Middle frontal gyrus (tissue), 1 donor: ENCODE measurements at regions not wholly inside any gene's neighbourhood (a gene's known extent, or its start where the extent isn't known, plus 50 kb on each side); places are given as distances from the start of the nearest gene placed in this dataset.

Source experiments
- DNase-seq: peaks from one replicate; pipeline ENCODE4 v3.0.0-alpha.2; 2015; ENCODE audit warnings: low spot score; ENCODE audit errors: extremely low spot score

DNA sequence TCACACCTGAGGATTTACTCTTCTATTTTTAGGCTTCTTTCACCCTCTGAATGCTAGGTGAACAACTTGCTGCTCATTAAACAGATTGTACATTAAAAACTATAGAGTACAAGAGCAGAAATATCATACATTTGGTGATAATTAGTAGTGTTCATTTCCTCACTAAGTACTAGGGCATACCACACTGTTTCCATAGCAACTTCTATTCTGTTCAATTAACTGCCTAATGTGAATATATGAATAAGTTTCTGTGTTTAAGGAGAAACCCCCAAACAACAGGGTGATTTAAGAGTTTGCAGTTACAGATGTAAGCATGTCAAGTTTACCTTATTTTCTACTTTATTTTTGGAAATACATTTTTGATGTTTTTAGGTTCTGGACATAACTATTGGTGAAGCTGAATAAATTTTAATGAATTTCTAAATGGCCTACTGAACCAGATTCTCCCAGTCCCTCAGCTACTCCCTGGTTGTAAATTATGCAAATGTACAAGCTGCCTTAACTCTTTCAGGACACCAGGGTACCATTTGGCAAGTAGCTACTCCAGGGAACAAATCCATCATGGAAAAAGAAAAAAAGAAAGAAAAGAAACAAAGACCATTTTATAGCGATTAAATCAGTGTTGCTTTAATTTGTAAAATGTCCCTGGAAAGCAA is 199.8 kb upstream of the NAV3 start:
- no peak for DNase-seq

DNA sequence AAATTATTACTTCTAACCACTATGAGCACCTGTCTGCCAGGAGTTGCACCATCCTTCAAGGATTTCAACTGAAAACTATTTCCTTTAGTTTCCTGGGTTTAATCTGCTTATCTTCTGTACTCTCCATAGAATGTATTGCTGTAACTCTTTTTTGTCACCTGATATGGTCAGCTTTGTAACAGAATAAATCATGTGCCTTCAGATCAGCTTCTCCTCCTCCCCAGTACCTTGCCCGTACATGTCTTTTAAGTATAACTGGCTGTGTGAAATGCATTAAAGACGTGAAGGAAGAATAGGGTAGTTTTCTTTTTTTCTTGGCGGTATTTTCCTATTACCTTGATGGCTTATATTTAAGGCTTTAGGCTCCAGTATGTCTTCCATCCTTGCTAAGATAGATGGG is 200.3 kb upstream of the NAV3 start:
- DNase-seq = no peak

GRCh38 chr12:77629141-77629540 is 201.6 kb upstream of the NAV3 start:
- no peak for DNase-seq

DNA sequence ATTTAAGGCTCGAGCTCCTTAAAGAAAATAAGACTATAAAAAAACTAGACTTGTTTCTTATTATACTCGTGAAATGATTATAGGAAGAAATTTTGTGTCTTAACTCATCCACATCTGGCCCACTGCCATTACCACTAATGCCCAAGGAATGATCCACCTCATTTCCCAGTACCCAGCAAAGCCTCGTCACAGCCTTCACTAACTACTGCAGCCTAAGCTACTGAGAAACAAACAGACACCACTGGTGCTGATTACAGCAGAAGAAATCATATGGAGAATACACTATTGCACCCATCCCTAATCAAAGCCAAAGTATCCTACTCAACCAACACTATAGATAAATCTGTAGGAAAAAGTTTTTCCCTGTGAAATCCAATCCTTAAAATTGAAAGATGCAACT is 205.3 kb upstream of the NAV3 start:
- no peak for DNase-seq

GRCh38 chr12:77619425-77619824 is 211.3 kb upstream of the NAV3 start:
- DNase-seq = no peak

GRCh38 chr12:77617818-77618217 is 212.9 kb upstream of the NAV3 start:
- no peak for DNase-seq

GRCh38 chr12:77615332-77615731 is 215.4 kb upstream of the NAV3 start:
- DNase-seq = no peak

DNA sequence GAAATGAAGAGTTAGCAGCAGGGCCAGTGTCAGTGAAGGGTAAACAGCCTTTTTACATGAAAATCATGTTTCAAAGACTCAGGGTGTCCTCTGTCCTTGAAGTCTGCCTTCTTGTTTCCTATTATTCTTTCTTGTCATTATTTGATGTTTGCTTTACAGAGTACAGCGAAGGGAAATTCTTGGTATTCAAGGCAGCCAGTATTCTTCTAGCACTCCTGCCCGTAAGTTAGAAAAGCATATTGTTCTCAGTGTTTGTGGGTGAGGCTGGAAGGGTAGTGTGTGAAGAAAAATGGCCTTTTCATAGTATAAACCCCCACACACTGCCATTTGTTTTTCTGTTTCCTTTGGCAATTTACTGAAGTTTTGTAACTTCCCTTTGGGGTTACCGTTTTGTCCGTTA is 217.3 kb upstream of the NAV3 start:
- DNase-seq = no peak

DNA sequence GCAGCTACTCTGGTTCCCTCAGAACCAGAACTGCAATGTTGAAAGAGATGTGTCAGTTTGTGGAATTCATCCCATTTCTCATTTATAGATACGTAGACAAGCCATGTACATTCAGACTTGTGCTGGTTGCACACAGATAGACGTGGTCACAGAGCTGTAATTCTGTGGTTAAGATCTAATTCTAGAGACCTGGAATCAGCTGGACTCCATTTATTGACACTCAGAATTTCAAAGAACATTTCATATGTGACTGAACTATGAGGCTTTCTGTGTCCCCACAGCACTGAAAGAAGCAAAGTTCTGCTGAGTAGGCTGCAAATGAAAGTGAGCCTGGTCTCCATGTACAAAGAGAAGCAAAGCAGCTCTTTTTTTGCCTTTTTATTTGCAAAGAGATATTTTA is 220.2 kb upstream of the NAV3 start:
- DNase-seq = no peak

DNA sequence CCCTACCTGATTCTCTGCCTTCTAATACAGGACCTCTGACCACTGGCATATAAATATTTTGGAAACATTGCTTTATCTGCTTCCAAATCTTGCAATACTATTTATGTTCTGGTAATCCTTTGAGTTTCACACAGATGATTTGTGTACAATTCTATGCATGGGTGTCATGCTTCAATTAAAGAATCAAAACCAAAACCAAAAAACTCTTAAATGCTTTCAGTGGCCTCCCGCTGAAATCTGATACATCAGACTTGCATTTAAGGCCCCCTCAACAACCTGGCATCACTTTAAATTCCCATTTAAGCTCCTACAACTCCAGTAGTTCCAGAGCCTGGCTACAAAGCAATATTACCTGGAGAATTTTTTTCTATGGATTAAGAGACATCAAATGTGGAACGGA is 221.7 kb upstream of the NAV3 start:
- DNase-seq = no peak

DNA sequence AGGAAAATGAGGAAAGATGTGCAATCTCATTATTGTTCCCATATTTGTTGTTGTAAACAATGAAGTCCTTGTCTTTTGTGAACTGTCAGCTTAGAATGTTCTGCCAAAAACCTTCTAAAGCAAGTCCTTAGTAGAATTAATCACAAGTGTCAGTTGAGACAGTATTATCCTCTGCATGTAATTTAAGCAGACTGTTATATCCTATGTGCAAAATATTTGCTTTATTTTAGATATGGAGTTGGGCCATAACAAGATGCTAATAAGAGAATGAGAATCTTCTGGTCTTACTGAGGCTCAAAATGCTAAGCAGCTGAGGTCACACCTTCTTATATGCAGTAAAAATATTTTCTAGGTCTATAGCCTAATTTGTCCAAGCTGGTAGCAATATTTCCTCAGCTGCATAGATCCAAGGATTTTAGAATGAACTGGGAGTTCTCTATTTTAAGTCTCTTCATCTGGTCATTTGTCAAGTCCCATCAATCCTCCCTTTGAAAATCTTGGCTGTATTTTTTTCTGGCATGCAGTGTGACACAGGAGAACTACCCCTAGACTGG is 222.3 kb upstream of the NAV3 start:
- DNase-seq = no peak

DNA sequence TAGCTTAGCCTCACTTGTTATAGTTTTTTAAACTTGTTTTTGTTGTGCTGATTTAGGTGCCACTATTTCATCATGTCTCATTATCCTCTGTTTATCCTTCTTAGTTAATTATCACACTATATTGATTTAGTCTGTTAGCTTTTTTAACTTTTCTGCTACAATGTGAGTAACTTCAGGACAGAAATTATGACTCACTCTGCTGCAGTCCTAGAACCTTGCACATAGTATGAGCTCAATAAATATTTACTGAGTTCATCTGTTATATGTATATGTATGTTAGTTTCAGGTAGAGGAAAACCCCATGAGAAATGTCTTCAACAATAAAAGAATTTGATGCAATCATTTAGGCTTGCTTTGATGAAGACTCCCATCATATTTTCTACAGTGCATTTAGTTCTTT is 224.3 kb upstream of the NAV3 start:
- DNase-seq = no peak

DNA sequence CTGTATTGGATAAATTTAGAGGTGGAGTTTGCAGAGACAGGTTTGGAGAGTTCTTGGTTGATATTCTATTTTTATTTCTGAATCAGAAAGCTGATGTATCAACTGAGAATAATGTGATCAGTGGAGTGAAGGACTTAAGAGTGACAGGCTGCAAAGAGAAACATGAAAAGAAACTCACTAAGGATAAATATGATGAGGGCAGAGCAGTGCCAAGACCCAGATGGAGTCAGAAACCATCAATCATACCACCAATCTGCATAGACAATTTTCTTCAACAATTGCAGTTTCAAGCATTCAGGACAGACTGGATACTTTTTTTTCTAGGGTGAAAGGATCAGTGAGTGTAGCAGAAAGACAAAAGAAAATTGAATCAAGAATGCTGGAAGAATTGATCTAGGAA is 226.7 kb upstream of the NAV3 start:
- DNase-seq = no peak

DNA sequence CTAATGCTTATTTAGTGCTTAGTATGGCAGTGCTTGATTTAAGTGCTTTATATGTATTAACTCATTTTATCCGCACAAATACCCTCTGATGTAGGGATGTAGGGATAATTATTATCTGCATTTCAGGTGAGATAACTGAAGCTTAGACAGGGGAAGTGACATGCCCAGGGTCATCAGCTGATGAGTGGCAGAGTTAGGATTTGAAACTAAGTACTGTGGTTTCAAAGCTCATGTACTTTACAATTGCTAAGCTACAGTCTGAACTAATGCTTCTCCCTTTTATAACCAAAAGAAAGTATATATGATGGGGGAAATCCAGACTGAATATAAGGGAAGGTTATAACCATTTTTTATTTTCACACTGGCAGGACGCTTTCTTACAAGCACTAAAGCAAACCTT is 229.6 kb upstream of the NAV3 start:
- DNase-seq = no peak

DNA sequence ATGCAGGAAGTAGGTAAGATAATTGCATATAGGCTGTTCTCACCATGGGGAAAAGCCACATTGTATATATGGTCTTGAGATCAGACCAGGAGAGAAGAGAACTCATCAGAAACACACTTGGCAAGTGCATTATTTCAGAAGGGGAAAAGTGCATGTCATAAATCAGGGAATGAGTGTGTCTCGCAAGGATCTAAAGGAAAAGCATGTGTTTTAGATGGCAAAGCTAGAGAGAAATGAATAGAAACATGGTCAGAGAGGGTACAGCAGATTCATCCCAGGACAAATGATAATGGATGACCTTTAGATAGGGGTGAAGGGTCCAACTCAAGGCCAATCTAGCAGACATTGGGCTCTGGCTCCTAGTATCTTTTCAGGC is 230.2 kb upstream of the NAV3 start:
- no peak for DNase-seq

- DNase-seq = no peak
These were observed 230.8 kb upstream of the NAV3 start for GRCh38 chr12:77599782-77600467.

DNA sequence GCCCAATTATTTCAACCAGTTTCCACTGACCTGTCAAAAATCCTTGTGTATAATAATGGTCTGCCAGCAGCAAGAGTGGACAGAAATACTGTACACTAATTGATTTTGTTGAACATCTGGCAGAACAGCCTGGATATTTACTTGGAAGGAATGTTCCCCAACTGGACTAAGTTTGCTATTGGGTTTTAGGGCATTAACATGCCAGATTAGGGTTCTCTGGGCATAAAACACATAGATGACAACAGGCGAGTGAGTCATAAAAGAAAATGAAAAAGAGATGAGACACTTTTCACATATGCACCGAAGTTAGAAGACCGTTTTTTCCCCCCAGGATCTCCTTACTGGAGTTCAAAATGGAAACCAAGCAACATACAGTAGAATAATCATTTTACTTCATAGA is 236.3 kb upstream of the NAV3 start:
- no peak for DNase-seq

- no peak for DNase-seq
These were observed 237.9 kb upstream of the NAV3 start for GRCh38 chr12:77592836-77593235.

DNA sequence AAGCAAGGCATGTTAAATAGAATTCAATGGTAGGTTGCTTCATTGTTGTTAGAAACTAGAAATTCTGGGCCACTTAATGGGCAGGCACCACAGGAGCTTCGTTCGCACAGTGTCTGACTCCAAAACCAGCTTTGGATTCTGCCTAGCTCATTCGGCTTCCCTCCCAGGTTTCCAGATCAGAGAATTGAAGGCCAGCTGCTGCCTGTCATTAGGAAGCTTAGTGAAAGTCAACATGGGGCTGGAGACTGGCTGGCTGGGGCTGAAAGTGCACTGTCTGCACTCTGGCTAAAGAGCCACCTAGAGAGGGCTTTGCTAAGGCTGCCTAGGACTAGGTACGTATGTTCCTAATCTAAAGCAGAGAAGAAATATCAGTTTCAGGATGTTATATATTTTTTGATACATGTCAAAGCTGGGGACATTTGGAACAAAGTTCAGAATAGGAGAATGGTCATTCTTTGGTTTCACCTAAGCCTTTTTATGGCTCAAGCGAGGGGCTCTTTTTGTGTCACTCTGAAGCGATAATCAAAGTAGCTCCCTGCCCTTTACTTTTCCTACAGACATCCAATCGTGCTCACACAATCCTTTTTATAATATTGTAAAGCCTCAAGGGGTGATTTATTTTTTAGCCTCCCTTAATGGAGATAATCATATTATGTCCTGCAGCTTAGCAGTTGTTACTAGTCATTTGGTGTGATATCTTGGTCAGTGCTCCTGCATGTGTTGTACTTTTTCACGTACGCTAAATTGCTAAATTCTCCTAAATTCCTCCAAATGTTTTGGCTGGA is 238.5 kb upstream of the NAV3 start:
- DNase-seq = no peak

DNA sequence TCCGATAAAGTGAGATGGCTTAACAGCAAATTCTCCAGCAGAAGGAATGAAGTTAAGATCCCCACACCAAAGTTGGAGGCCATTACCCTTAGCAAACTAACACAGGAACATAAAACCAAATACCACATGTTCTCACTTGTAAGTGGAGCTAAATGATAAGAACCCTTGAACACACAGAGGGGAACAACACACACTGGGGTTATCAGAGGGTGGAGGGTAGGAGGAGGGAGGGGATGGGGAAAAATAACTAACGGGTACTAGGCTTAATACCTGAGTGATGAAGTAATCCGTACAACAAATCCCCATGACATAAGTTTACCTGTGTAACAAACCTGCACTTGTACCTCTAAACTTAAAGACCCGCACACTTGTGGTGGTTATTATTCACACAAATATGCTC is 240.4 kb upstream of the NAV3 start:
- no peak for DNase-seq

DNA sequence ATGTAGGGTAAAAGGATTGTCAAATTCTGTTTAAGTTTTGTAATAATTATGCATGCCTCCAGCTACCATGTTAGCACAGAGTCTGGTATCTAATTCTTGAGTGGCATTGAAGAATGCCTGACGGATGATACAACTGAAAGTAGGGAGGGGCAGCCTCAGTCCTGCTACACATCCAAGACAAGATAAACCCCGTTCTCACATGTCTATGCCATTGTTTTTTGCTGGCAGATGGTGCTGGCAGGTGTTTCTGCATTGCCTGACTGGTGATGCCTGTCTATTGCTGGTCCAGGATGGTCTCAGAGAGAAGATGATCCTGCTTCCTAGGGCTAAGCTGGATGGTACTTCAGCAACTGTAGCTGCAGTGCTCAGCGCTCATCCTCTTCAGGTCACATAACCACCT is 245.8 kb upstream of the NAV3 start:
- no peak for DNase-seq

GRCh38 chr12:77578466-77579220 is 252.1 kb upstream of the NAV3 start:
- DNase-seq = no peak
